Mammary epithelial cell (primary cell): ENCODE measurements at regions not wholly inside any gene's neighbourhood (a gene's known extent, or its start where the extent isn't known, plus 50 kb on each side); places are given as distances from the start of the nearest gene placed in this dataset.

Source experiments
- EZH2 ChIP-seq: IDR thresholded peaks from 2 replicates; pipeline ENCODE4 v1.6.1; 2012; ENCODE audit warnings: low read length, inconsistent platforms, borderline replicate concordance
- TF ChIP-seq, protein P1 (sequence below), 2 donors: IDR thresholded peaks in 1 of 2; conservative IDR thresholded peaks in 1 of 2; 2 replicates each; pipeline ENCODE4 v1.5.1; 2011 to 2012; ENCODE audit warnings: inconsistent platforms in 2 of 2, low read length in 2 of 2, mild to moderate bottlenecking in 2 of 2, control low read depth in 1 of 2, low read depth in 1 of 2; ENCODE audit not compliant: insufficient read depth in 1 of 2; ENCODE audit errors: extremely low read depth in 1 of 2

DNA sequence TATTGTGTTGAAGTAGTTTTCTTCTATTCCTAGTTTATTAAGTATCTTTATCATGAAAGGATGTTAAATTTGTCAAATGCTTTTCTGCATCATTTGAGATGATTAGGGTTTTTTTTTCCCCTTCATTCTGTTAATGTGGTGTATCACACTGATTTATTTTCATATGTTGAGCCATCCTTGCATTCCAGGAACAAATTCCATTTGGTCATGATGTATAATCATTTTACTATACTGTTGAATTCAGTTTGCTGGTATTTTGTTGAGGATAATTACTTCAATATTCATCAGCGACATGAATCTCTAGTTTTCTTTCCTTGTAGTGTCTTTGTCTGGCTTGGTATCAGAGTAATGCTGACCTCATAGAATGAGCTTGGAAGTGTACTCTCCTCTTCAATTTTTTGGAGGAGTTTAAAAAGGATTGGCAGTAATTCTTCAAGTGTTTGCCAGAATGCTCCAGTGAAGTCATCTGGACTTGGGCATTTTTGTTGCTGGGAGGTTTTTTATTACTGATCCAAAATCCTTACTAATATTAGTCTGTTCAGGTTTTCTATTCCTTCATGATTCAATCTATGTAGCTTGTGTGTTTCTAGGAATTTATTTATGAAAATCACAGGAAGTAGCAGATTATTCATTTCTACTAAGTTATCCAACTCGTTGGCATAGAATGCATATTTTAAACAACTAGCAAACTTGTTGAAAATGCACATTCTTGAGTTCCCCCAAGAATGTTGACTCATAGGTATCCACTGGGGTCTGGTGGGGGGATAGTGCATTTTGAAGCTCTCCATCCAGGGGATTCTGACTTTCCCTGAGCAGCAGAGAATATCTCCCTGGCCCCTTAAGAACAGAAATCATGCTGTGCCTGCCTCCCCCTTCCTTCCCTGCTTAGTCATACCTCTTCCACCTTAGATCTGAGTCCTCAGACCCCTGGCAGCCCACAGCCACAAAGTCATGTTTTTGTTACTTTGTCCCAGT is 187.1 kb downstream of the BMP7 start:
- TF ChIP-seq, protein P1, sequence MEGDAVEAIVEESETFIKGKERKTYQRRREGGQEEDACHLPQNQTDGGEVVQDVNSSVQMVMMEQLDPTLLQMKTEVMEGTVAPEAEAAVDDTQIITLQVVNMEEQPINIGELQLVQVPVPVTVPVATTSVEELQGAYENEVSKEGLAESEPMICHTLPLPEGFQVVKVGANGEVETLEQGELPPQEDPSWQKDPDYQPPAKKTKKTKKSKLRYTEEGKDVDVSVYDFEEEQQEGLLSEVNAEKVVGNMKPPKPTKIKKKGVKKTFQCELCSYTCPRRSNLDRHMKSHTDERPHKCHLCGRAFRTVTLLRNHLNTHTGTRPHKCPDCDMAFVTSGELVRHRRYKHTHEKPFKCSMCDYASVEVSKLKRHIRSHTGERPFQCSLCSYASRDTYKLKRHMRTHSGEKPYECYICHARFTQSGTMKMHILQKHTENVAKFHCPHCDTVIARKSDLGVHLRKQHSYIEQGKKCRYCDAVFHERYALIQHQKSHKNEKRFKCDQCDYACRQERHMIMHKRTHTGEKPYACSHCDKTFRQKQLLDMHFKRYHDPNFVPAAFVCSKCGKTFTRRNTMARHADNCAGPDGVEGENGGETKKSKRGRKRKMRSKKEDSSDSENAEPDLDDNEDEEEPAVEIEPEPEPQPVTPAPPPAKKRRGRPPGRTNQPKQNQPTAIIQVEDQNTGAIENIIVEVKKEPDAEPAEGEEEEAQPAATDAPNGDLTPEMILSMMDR (conservative IDR thresholded peaks at IDR 0.05 in 1 of 2, IDR thresholded peaks at IDR 0.05 in 1 of 2; ENCODE audit: extremely low read depth in 1 of 2, insufficient read depth in 1 of 2, low read depth in 1 of 2, low read length in 2 of 2), result no peak
- TF ChIP-seq EZH2, result no peak
